Bronchial epithelial cell (primary cell): ENCODE measurements at regions not wholly inside any gene's neighbourhood (a gene's known extent, or its start where the extent isn't known, plus 50 kb on each side); places are given as distances from the start of the nearest gene placed in this dataset.

Source experiments
- DNase-seq: peaks from one replicate; pipeline ENCODE4 v3.0.0-alpha.2; 2010; ENCODE audit warnings: low read depth
- FAIRE-seq: peaks from 2 replicates; lab custom pipeline; 2011; peaks lifted over from hg19 to GRCh38; lab: Jason Lieb, UNC
- H3K27me3 ChIP-seq: 2 replicates; pipeline ENCODE4 v1.5.1; 2011; ENCODE audit warnings: low read length; ENCODE audit not compliant: control insufficient read depth, insufficient read depth
- H3K36me3 ChIP-seq: 2 replicates; pipeline ENCODE4 v1.5.1; 2011; ENCODE audit warnings: low read length; ENCODE audit not compliant: control insufficient read depth, insufficient read depth
- H3K4me3 ChIP-seq: 2 replicates; pipeline ENCODE4 v1.5.1; 2011; ENCODE audit warnings: mild to moderate bottlenecking, low read depth, low read length, control low read depth
- TF ChIP-seq, protein P1 (sequence below): IDR thresholded peaks from 2 replicates; pipeline ENCODE4 v1.5.1; 2011; ENCODE audit warnings: mild to moderate bottlenecking, moderate library complexity, low read length, control low read depth, inconsistent platforms; ENCODE audit not compliant: insufficient read depth, severe bottlenecking

DNA sequence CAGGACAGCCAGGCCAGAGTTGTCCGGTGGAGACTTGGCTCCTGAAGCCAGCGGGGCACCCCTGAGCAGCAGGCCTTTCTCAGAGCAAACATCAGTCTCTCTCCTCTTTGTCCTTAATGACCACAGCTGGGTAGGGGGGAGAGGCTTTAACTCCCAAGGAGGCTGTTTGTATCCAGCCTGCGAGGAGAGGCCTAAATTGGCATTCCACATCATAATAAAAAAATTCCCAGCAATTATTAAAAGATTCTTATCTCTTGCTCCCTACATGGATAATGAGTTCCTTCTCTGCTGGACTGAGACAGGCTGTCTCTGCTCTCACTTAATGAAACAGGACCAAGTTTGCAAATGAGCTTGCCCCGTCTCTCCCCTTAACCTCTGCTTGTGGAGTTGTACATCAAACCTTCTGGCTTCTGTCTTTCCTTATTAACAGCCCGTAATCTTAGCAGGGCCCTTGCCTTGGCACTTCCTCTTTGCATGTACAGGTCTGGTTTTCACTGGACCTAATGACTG is 838.2 kb downstream of the MAFB start:
- H3K4me3 ChIP-seq: no peak overlapping the region

DNA sequence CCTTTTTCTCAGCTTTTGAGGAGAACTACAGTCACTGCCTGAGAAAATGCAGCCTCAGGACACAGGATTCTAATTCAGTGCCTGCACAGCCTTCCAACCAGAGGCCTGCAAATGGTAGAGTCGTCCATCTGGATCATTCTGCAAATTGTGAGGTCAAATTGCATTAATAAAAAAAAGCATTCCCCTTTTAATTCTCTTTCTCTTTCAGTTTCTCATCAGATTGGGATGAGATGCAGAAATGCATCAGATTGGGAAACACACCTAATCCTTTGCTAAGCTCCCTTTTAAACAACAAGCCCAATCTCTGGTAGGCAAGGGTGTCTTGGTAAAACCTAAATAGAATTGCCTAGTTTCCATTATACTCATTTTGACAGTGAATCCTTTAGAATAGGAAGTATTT is 838.8 kb downstream of the MAFB start:
- no peaks in the 10 kb centered on the region for H3K27me3 ChIP-seq
- no peak overlapping the region for H3K4me3 ChIP-seq
- TF ChIP-seq, protein P1, sequence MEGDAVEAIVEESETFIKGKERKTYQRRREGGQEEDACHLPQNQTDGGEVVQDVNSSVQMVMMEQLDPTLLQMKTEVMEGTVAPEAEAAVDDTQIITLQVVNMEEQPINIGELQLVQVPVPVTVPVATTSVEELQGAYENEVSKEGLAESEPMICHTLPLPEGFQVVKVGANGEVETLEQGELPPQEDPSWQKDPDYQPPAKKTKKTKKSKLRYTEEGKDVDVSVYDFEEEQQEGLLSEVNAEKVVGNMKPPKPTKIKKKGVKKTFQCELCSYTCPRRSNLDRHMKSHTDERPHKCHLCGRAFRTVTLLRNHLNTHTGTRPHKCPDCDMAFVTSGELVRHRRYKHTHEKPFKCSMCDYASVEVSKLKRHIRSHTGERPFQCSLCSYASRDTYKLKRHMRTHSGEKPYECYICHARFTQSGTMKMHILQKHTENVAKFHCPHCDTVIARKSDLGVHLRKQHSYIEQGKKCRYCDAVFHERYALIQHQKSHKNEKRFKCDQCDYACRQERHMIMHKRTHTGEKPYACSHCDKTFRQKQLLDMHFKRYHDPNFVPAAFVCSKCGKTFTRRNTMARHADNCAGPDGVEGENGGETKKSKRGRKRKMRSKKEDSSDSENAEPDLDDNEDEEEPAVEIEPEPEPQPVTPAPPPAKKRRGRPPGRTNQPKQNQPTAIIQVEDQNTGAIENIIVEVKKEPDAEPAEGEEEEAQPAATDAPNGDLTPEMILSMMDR: no peak
- H3K36me3 ChIP-seq: no peaks in the 10 kb centered on the region
- FAIRE-seq (no peak), DNase-seq (no peak)

More for the DNA sequence above, 838.2 kb downstream of the MAFB start:
- no peak for FAIRE-seq
- Histone ChIP-seq H3K27me3 (no peaks in the 10 kb centered on the region), H3K36me3 (no peaks in the 10 kb centered on the region)
- TF ChIP-seq, protein P1: no peak
- no peak for DNase-seq

DNA sequence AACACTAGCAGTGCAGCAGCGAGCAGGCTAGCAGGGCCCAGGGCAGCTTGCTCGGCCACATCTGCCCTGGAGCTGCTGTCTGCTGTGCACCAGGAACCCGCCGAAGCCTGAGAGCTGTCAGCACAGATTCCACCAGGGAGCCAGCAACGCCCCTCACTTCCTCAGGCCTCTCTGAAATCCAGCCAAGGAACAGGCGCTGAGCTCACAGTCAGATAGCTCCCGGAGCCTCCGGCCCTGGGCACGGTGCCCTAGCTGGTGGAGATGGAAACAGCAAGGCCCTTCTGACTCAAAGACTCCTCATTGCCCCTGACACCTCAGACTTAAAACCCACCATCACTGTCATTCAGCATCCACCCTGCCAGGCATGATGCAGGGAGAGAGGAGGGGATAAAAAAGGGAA is 839.4 kb downstream of the MAFB start:
- FAIRE-seq (no peak), DNase-seq (peak; percentile 80)
- TF ChIP-seq, protein P1: no peak
- Histone ChIP-seq H3K4me3 (no peak overlapping the region), H3K36me3 (no peaks in the 10 kb centered on the region), H3K27me3 (no peaks in the 10 kb centered on the region)

DNA sequence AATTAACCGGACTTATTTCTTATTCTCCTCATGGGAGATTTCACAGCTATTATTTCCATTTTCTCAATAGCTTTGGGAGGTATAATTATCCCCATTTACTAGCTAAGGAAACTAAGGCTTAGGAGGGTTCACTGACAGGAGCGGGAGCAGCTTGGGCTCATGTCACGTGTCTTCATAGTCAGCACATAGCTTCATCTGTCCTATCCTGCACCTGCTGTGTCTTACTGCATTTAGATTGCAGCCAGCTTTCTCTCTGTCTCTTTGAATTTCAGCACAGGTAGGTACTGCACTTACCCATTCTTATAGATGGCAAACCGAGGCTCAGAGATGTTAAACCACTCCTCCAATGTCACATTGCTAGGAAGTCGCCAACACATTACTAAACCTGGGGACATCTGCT is 839.9 kb downstream of the MAFB start:
- no peaks in the 10 kb centered on the region for H3K36me3 ChIP-seq
- no peak overlapping the region for H3K4me3 ChIP-seq
- DNase-seq (no peak), FAIRE-seq (no peak)
- TF ChIP-seq, protein P1: no peak
- H3K27me3 ChIP-seq: no peaks in the 10 kb centered on the region

DNA sequence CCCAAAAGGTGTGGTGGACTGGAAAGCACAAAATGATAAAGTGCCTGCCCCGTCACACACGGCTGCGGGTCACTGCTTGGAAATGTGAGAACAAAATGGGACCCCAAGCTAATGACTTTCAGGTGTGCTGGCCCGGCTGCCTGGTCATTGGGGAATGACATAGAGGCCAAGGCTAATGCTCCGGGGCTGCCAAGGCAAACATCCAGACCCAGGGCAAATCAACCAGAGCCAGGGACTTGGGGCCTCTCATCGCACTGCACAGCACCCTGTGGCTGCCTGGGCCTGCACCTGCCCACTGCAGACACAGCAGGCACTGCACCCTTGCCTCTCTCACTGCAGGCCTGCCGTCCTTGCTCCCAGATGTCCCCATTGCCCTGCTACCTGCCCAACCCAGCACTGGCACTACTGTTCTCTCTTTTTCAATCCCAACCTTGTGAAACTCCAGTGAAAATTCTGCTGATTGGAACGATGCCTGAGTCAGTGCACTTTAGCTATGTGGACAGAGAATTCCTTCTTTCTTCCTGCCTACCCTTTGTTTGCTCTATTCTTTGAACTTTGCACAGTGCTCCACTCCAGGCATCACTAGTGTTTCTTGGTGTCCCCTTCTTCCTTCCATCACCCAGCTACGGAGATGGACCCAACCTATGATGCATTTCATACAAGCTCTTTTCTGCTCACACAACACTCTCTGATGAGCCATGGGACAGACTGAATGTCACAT is 849.5 kb downstream of the MAFB start:
- Histone ChIP-seq H3K36me3 (no peaks in the 10 kb centered on the region), H3K27me3 (no peaks in the 10 kb centered on the region), H3K4me3 (no peak overlapping the region)
- DNase-seq: no peak
- TF ChIP-seq, protein P1: no peak
- FAIRE-seq: no peak
